ENCODE measurements at regions not wholly inside any gene's neighbourhood (a gene's known extent, or its start where the extent isn't known, plus 50 kb on each side); places are given as distances from the start of the nearest gene placed in this dataset.

GRCh38 chr5:93313672-93314071 lies 267.3 kb downstream of the NR2F1-AS1 start:
- DNase-seq: no peak

GRCh38 chr5:93311881-93312280 lies 269.1 kb downstream of the NR2F1-AS1 start:
- DNase-seq: no peak

- no peak for DNase-seq
Measured at GRCh38 chr5:93307557-93307956, 273.5 kb downstream of the NR2F1-AS1 start.

GRCh38 chr5:93305984-93306383 lies 275.0 kb downstream of the NR2F1-AS1 start:
- DNase-seq: no peak

- no peak for DNase-seq
Measured at GRCh38 chr5:93304456-93305250, 276.4 kb downstream of the NR2F1-AS1 start.

- DNase-seq: no peak
Measured at GRCh38 chr5:93303291-93303691, 277.7 kb downstream of the NR2F1-AS1 start.

GRCh38 chr5:93302711-93303110 lies 278.3 kb downstream of the NR2F1-AS1 start:
- DNase-seq: no peak

GRCh38 chr5:93300945-93301344 lies 280.1 kb downstream of the NR2F1-AS1 start:
- DNase-seq: no peak

GRCh38 chr5:93300309-93300923 lies 280.6 kb downstream of the NR2F1-AS1 start:
- DNase-seq: no peak

- DNase-seq: no peak
Measured at GRCh38 chr5:93299681-93300308, 281.2 kb downstream of the NR2F1-AS1 start.

GRCh38 chr5:93297116-93297515 lies 283.9 kb downstream of the NR2F1-AS1 start:
- no peak for DNase-seq

- DNase-seq: no peak
Measured at GRCh38 chr5:93296338-93296737, 284.7 kb downstream of the NR2F1-AS1 start.

- no peak for DNase-seq
Measured at GRCh38 chr5:93294996-93295395, 286.0 kb downstream of the NR2F1-AS1 start.

GRCh38 chr5:93294199-93294598 lies 286.8 kb downstream of the NR2F1-AS1 start:
- no peak for DNase-seq

GRCh38 chr5:93289942-93290341 lies 291.1 kb downstream of the NR2F1-AS1 start:
- DNase-seq: no peak

GRCh38 chr5:93285461-93285860 lies 295.6 kb downstream of the NR2F1-AS1 start:
- DNase-seq: no peak

- no peak for DNase-seq
Measured at GRCh38 chr5:93281980-93282772, 298.8 kb downstream of the NR2F1-AS1 start.

- no peak for DNase-seq
Measured at GRCh38 chr5:93280518-93280917, 300.5 kb downstream of the NR2F1-AS1 start.

- no peak for DNase-seq
Measured at GRCh38 chr5:93279296-93279963, 301.6 kb downstream of the NR2F1-AS1 start.

GRCh38 chr5:93278896-93279295 lies 302.1 kb downstream of the NR2F1-AS1 start:
- no peak for DNase-seq

- no peak for DNase-seq
Measured at GRCh38 chr5:93277051-93277450, 304.0 kb downstream of the NR2F1-AS1 start.

GRCh38 chr5:93275376-93275775 lies 305.6 kb downstream of the NR2F1-AS1 start:
- no peak for DNase-seq

- no peak for DNase-seq
Measured at GRCh38 chr5:93274291-93274690, 306.7 kb downstream of the NR2F1-AS1 start.
